SK-N-SH (cell line): ENCODE measurements at regions not wholly inside any gene's neighbourhood (a gene's known extent, or its start where the extent isn't known, plus 50 kb on each side); places are given as distances from the start of the nearest gene placed in this dataset.

ENCODE experiments used
- EP300 ChIP-seq, 2 experiments: IDR thresholded peaks; 2 replicates each; pipeline versions ENCODE4 v1.4.0 to v1.6.1; 2012; ENCODE audit warnings: borderline replicate concordance in 1 of 2, low read depth in 1 of 2, low read length in 1 of 2
- EZH2phosphoT487 ChIP-seq: fragments of 200-600 bp; sonication (generic); IDR thresholded peaks from 2 replicates; pipeline ENCODE4 v1.6.1; 2017; ENCODE audit warnings: low read depth, mixed run types, mild to moderate bottlenecking, antibody characterized with exemption, moderate library complexity, borderline replicate concordance
- FOSL2 ChIP-seq: IDR thresholded peaks from 2 replicates; pipeline ENCODE4 v1.4.0; 2012; ENCODE audit warnings: low read depth, mild to moderate bottlenecking, moderate library complexity, borderline replicate concordance
- JUND ChIP-seq: IDR thresholded peaks from 2 replicates; pipeline ENCODE4 v1.4.0; 2012
- POLR2AphosphoS5 ChIP-seq: IDR thresholded peaks from 2 replicates; pipeline ENCODE4 v1.6.1; 2012; ENCODE audit warnings: low read depth, low read length
- RAD21 ChIP-seq: IDR thresholded peaks from 2 replicates; pipeline ENCODE4 v1.6.1; 2012; ENCODE audit warnings: mild to moderate bottlenecking, low read length
- SIN3A ChIP-seq: IDR thresholded peaks from 2 replicates; pipeline ENCODE4 v1.6.1; 2012; ENCODE audit warnings: low read depth, mild to moderate bottlenecking, low read length, moderate library complexity, borderline replicate concordance
- TF ChIP-seq, protein P1 (sequence below): IDR thresholded peaks from 2 replicates; pipeline ENCODE4 v1.4.0; 2012; ENCODE audit warnings: low read depth
- TF ChIP-seq, protein P2 (sequence below): fragments of 150-350 bp; IDR thresholded peaks from 2 replicates; pipeline ENCODE4 v1.6.1; 2017; ENCODE audit warnings: antibody characterized with exemption, low read length, low read depth, borderline replicate concordance
- TF ChIP-seq, protein P3 (sequence below): IDR thresholded peaks from 2 replicates; pipeline ENCODE4; 2012
- TF ChIP-seq, protein P4 (sequence below): fragments of 200-600 bp; sonication (generic); IDR thresholded peaks from 2 replicates; pipeline ENCODE4 v1.6.1; 2017; ENCODE audit warnings: antibody characterized with exemption, mild to moderate bottlenecking, moderate library complexity

DNA sequence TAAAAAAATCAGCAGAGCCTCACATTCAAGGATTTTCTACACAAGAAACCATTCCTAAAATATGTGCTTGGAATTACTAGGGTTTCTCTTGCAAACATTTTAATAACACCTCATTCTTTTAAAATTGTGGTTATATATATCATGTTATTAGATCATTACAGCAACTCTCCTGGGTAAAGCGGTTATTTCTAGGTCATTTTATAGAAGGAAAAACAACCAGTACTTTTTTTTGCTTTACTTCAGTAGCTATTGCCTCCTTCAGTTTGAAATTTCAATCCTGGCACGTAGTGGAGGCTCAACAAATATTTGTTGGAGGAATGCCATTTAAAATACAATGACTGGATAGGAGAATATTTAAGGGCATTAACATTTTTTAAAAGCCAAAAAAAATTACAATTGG, 220.6 kb downstream of the CDRT15L2 start:
- no peak for TF ChIP-seq SIN3A
- no peak for TF ChIP-seq POLR2AphosphoS5
- TF ChIP-seq, protein P1, sequence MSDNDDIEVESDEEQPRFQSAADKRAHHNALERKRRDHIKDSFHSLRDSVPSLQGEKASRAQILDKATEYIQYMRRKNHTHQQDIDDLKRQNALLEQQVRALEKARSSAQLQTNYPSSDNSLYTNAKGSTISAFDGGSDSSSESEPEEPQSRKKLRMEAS, result no peak
- no peak for TF ChIP-seq EZH2phosphoT487
- TF ChIP-seq, protein P2, sequence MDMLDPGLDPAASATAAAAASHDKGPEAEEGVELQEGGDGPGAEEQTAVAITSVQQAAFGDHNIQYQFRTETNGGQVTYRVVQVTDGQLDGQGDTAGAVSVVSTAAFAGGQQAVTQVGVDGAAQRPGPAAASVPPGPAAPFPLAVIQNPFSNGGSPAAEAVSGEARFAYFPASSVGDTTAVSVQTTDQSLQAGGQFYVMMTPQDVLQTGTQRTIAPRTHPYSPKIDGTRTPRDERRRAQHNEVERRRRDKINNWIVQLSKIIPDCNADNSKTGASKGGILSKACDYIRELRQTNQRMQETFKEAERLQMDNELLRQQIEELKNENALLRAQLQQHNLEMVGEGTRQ, result no peak
- TF ChIP-seq EP300 (IDR thresholded peaks at IDR 0.05; ENCODE audit: borderline replicate concordance in 1 of 2, low read depth in 1 of 2, low read length in 1 of 2), result no peak
- TF ChIP-seq, protein P3, sequence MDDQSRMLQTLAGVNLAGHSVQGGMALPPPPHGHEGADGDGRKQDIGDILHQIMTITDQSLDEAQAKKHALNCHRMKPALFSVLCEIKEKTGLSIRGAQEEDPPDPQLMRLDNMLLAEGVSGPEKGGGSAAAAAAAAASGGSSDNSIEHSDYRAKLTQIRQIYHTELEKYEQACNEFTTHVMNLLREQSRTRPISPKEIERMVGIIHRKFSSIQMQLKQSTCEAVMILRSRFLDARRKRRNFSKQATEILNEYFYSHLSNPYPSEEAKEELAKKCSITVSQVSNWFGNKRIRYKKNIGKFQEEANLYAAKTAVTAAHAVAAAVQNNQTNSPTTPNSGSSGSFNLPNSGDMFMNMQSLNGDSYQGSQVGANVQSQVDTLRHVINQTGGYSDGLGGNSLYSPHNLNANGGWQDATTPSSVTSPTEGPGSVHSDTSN, result no peak
- TF ChIP-seq, protein P4, sequence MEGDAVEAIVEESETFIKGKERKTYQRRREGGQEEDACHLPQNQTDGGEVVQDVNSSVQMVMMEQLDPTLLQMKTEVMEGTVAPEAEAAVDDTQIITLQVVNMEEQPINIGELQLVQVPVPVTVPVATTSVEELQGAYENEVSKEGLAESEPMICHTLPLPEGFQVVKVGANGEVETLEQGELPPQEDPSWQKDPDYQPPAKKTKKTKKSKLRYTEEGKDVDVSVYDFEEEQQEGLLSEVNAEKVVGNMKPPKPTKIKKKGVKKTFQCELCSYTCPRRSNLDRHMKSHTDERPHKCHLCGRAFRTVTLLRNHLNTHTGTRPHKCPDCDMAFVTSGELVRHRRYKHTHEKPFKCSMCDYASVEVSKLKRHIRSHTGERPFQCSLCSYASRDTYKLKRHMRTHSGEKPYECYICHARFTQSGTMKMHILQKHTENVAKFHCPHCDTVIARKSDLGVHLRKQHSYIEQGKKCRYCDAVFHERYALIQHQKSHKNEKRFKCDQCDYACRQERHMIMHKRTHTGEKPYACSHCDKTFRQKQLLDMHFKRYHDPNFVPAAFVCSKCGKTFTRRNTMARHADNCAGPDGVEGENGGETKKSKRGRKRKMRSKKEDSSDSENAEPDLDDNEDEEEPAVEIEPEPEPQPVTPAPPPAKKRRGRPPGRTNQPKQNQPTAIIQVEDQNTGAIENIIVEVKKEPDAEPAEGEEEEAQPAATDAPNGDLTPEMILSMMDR, result no peak
- no peak for TF ChIP-seq RAD21
- TF ChIP-seq JUND, result no peak
- no peak for TF ChIP-seq FOSL2
